RWPE1 (cell line): ENCODE measurements at regions not wholly inside any gene's neighbourhood (a gene's known extent, or its start where the extent isn't known, plus 50 kb on each side); places are given as distances from the start of the nearest gene placed in this dataset.

Experiments
- CTCF ChIA-PET: fragments of 350-600 bp; sonication (Branson Sonifier 250); formaldehyde crosslinking; extraction: SDS; loops from one replicate; lab custom pipeline; 2021; lab: Yijun Ruan, JAX
- POLR2A ChIA-PET: fragments of 400-600 bp; formaldehyde crosslinking; extraction: SDS; loops from one replicate; lab custom pipeline; 2020; ENCODE audit warnings: antibody characterized with exemption; ENCODE audit not compliant: low non-redundant PET; lab: Yijun Ruan, JAX
- DNase-seq: peaks from one replicate; pipeline ENCODE4 v3.0.0; 2012; ENCODE audit warnings: low spot score
- H3K27ac ChIP-seq: fragments of 450-650 bp; 2 replicates; pipeline ENCODE4 v1.5.1; 2017
- TF ChIP-seq, protein P1 (sequence below): fragments of 450-650 bp; conservative IDR thresholded peaks from 2 replicates; pipeline ENCODE4 v1.5.1; 2017; ENCODE audit warnings: low read depth, mild to moderate bottlenecking

DNA sequence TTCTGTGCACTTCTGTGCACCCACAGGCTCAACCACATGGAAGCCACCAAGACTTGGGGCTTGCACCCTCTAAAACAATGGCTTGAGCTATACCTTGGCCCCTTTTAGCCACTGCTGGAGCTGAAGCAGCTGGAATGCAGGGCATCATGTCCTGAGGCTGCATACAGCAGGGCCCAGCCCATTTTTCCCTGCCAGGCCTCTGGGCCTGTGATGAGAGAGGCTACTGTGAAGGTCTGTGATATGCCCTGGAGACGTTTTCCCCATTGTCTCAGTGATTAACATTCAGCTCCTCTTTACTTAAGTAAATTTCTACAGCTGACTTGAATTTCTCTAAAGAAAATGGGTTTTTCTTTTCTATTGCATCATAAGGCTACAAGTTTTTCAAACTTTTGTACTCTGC, 134.0 kb upstream of the EGFLAM start:
- DNase-seq: no peak
- POLR2A ChIA-PET: no interaction called here
- TF ChIP-seq, protein P1, sequence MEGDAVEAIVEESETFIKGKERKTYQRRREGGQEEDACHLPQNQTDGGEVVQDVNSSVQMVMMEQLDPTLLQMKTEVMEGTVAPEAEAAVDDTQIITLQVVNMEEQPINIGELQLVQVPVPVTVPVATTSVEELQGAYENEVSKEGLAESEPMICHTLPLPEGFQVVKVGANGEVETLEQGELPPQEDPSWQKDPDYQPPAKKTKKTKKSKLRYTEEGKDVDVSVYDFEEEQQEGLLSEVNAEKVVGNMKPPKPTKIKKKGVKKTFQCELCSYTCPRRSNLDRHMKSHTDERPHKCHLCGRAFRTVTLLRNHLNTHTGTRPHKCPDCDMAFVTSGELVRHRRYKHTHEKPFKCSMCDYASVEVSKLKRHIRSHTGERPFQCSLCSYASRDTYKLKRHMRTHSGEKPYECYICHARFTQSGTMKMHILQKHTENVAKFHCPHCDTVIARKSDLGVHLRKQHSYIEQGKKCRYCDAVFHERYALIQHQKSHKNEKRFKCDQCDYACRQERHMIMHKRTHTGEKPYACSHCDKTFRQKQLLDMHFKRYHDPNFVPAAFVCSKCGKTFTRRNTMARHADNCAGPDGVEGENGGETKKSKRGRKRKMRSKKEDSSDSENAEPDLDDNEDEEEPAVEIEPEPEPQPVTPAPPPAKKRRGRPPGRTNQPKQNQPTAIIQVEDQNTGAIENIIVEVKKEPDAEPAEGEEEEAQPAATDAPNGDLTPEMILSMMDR: no peak
- CTCF ChIA-PET: no interaction called here
- no peak overlapping the region for H3K27ac ChIP-seq

DNA sequence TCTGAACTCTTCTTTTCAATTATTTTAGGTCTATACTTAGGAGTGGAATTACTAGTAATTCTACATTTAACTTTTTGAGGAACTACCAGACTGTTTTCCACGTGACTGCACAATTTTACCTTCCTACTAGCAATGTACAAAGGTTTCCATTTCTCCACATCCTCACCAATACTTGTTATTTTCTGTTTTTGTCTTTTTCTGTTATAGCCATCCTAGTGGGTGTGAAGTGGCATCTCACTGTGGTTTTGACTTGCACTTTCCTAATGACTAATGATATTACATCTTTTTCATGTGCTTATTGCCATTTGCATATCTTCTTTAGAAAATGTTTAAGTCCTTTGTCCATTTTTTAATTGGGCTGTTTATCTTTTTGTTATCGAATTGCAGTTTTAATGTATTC, 136.9 kb upstream of the EGFLAM start:
- ChIA-PET CTCF (no interaction called here), POLR2A (no interaction called here)
- TF ChIP-seq, protein P1: no peak
- no peak for DNase-seq
- H3K27ac ChIP-seq: no peak overlapping the region

DNA sequence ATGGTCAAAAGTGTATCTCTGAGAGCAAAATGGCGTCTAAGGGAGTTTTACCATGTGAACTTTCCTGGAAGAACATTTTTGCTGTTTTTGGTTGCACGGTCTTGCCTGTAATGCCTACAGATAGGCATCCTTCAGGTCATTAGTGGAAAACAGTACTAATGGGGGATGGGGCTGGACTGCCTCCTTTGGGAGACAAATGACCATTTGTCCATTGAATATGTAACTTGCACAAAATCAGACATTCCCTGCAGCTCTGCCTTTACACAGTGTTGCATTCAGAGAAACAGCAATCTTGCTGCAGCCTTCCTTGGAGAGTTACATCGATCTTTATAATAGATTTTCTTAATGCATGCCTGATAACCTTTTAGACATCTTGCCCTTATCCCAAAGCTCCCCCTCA, 138.5 kb upstream of the EGFLAM start:
- POLR2A ChIA-PET: no interaction called here
- no peak overlapping the region for H3K27ac ChIP-seq
- CTCF ChIA-PET: interaction anchor here (0.6 kb wide), 1 partner anchor 69 kb away, joined by 3 read pairs; no protein-coding TSS in a partner anchor
- TF ChIP-seq, protein P1: no peak
- DNase-seq: no peak

DNA sequence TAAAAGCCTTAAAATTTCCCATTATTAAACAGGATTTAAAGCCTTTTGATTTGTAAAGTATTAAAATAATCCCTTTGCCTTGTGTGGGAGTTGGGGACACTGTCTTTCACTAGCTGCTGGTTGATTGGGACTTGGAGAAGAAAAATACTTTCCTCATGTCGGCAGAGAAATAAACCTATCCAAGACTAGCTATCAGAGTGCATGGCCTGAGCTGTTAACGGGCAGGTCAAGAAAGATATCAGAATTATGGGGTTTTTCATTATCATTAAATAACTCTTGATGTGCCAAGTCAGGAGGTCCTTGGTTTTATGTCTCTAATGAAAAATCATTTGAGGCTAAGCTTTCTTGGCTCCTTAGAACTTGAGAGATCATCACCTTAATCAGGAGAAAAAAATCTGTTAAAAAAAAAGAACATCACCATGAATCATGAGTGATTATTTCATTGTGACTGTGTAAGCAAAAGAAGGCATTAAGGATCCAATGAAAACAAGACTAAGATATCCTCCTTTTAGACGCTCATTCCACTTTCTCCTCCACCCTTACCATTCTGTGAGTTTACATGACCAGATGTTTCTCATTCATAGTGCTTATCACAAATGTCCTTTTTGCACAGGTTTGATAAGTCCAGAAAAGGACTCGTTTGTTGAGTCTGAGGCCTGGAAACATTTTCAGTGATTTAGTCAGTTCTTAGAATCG, 140.4 kb upstream of the EGFLAM start:
- no peak overlapping the region for H3K27ac ChIP-seq
- no peak for DNase-seq
- TF ChIP-seq, protein P1: no peak
- ChIA-PET CTCF (interaction anchor here (0.5 to 0.7 kb wide), 2 partner anchors 173 to 267 kb away, joined by 3 to 5 read pairs; no protein-coding TSS in a partner anchor), POLR2A (interaction anchor here (0.7 kb wide), 1 partner anchor 23 kb away, joined by 3 read pairs; no protein-coding TSS in a partner anchor)

DNA sequence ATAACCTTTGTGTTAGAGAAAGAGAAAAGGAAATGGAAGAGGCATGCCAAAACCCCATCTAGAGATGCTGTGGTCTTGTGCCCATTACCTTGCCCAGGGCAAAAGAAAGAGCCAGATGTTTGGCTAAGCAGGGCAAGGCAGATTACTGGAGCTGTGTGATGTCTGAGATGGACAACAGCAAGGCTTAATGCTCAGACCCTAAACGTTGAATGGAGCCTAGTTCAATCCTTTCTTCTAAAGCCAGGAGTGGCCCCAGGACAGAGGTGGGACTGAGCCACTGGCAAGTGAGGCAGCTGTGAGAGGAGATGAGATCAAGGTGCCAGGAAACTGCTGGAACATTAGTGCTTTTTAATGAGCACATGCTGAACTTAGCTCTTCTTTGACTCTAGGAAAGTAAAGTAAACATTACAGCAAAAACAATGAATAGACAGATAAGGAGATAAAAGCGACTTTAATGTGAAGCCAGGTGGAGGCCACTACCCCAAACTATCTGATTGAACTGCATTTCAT, 143.0 kb upstream of the EGFLAM start:
- ChIA-PET POLR2A (no interaction called here), CTCF (no interaction called here)
- TF ChIP-seq, protein P1: no peak
- no peak for DNase-seq
- no peak overlapping the region for H3K27ac ChIP-seq

DNA sequence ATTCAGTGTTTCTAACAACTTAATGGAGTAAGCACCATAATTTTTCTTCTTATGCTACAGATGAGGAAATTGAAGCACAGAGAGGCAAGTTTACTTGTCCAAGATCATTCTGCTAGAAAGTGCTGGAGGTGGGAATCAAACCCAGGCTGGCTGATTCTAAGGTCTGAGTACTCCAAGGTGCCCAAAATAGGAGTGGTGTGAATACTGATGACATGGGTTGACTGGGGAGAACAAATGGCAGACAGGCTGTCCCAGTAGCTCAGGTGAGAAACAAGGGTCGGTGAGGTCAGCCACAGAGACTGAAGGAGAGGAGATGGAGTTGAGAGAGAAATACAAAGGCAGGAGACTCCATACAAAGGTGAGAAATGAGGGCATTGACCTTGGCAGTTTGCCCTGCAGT, 144.5 kb upstream of the EGFLAM start:
- H3K27ac ChIP-seq: no peak overlapping the region
- ChIA-PET POLR2A (no interaction called here), CTCF (no interaction called here)
- no peak for DNase-seq
- TF ChIP-seq, protein P1: no peak
